ENCODE measurements at regions not wholly inside any gene's neighbourhood (a gene's known extent, or its start where the extent isn't known, plus 50 kb on each side); places are given as distances from the start of the nearest gene placed in this dataset.

GRCh38 chr15:47179988-47180387, 537.3 kb upstream of the SEMA6D start:
- H4K20me1 ChIP-seq (ENCODE audit: control insufficient read depth, insufficient read depth, low read length, poor library complexity, severe bottlenecking) = no peaks in the 10 kb centered on the region
- POLR2A ChIA-PET = no interaction called here
- no peak overlapping the region for H3K4me3 Mint-ChIP-seq
- H3K27ac Mint-ChIP-seq = no peak overlapping the region
- H3K27me3 ChIP-seq (replicated peaks in 1 of 4; ENCODE audit: control extremely low read depth in 1 of 4, control insufficient read depth in 3 of 4, insufficient read depth in 4 of 4, low read length in 3 of 4) = peaks cover 0 to 14% (median 8%) of the 10 kb centered on the region in 4 experiments
- no peak overlapping the region for H2AFZ ChIP-seq (ENCODE audit: insufficient read depth, low read depth, low read length, poor library complexity, severe bottlenecking)
- peaks cover 28% of the 10 kb centered on the region for H3K27me3 Mint-ChIP-seq
- DNase-seq (no peak), ATAC-seq (ENCODE audit: low read depth) (no peak)
- peaks cover 7% of the 10 kb centered on the region for H3K4me1 Mint-ChIP-seq
- CTCF ChIA-PET = no interaction called here
- TF ChIP-seq, protein P1, sequence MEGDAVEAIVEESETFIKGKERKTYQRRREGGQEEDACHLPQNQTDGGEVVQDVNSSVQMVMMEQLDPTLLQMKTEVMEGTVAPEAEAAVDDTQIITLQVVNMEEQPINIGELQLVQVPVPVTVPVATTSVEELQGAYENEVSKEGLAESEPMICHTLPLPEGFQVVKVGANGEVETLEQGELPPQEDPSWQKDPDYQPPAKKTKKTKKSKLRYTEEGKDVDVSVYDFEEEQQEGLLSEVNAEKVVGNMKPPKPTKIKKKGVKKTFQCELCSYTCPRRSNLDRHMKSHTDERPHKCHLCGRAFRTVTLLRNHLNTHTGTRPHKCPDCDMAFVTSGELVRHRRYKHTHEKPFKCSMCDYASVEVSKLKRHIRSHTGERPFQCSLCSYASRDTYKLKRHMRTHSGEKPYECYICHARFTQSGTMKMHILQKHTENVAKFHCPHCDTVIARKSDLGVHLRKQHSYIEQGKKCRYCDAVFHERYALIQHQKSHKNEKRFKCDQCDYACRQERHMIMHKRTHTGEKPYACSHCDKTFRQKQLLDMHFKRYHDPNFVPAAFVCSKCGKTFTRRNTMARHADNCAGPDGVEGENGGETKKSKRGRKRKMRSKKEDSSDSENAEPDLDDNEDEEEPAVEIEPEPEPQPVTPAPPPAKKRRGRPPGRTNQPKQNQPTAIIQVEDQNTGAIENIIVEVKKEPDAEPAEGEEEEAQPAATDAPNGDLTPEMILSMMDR (IDR thresholded peaks at IDR 0.05) = no peak
- no peak for TF ChIP-seq EZH2 (IDR thresholded peaks at IDR 0.05; ENCODE audit: borderline replicate concordance, insufficient read depth, low read depth, low read length, poor library complexity, severe bottlenecking)
- H3K79me2 ChIP-seq (ENCODE audit: control insufficient read depth, insufficient read depth, low read length) = no peaks in the 10 kb centered on the region
- H3K4me3 ChIP-seq (ENCODE audit: control extremely low read depth in 1 of 5, extremely low read depth in 1 of 5, insufficient read depth in 1 of 5, low read depth in 2 of 5, low read length in 4 of 5) = no peak overlapping the region
- H3K9me3 Mint-ChIP-seq (ENCODE audit: insufficient read depth) = no peaks in the 10 kb centered on the region
- H3K4me1 ChIP-seq (ENCODE audit: control insufficient read depth in 2 of 2, insufficient read depth in 2 of 2, low read length in 2 of 2) = peaks cover 5 to 11% of the 10 kb centered on the region in 2 donors
- no peak overlapping the region for H3K4me2 ChIP-seq (replicated peaks; ENCODE audit: low read depth, low read length, poor library complexity, severe bottlenecking)
- H3K27ac ChIP-seq (ENCODE audit: low read length in 2 of 2) = no peak overlapping the region
- no peak overlapping the region for H3K9ac ChIP-seq (ENCODE audit: low read length)
- H3K36me3 ChIP-seq (replicated peaks in 1 of 2; ENCODE audit: control extremely low read depth in 1 of 2, control insufficient read depth in 1 of 2, extremely low read depth in 1 of 2, insufficient read depth in 2 of 2, low read length in 1 of 2) = no peaks in the 10 kb centered on the region
- intact Hi-C loops (cut with micrococcal nuclease) = no loop called here
- no CpG with 5 or more reads among the region's 4 CpGs for WGBS (ENCODE audit: insufficient coverage)
- peaks cover 0 to 7% (median 0%) of the 10 kb centered on the region in 3 donors for H3K9me3 ChIP-seq (ENCODE audit: control extremely low read depth in 1 of 3, control insufficient read depth in 2 of 3, insufficient read depth in 1 of 3, low read length in 2 of 3)

DNA sequence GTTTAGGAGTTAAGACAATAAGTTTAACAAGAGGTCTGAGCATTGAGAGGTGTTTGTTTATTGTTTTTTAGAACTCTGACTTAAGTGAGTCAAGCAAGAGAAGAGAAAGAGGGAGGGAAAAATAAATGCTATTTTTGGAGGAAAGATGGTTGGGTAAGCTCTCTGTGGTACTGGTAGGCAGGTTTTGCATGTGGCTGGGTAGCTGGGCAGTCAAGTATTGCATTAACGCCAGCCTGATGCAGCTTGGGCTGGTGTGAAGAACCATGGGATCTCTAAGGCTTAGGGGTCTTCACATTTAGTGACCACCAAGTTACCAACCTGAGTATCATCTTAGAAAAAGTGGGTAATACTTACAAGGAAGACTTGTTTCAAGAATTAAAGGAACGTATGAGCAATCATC, 534.5 kb upstream of the SEMA6D start:
- DNase-seq (no peak), ATAC-seq (ENCODE audit: low read depth) (no peak)
- intact Hi-C loops (cut with micrococcal nuclease) = no loop called here
- 100% methylated on average over 1 of the region's 2 CpGs for WGBS (ENCODE audit: insufficient coverage)
- Histone ChIP-seq H2AFZ (ENCODE audit: insufficient read depth, low read depth, low read length, poor library complexity, severe bottlenecking) (no peak overlapping the region), H3K4me1 (ENCODE audit: control insufficient read depth in 2 of 2, insufficient read depth in 2 of 2, low read length in 2 of 2) (peaks cover 7 to 11% of the 10 kb centered on the region in 2 donors), H3K36me3 (replicated peaks in 1 of 2; ENCODE audit: control extremely low read depth in 1 of 2, control insufficient read depth in 1 of 2, extremely low read depth in 1 of 2, insufficient read depth in 2 of 2, low read length in 1 of 2) (no peaks in the 10 kb centered on the region), H3K79me2 (ENCODE audit: control insufficient read depth, insufficient read depth, low read length) (no peaks in the 10 kb centered on the region), H4K20me1 (ENCODE audit: control insufficient read depth, insufficient read depth, low read length, poor library complexity, severe bottlenecking) (no peaks in the 10 kb centered on the region), H3K27ac (ENCODE audit: low read length in 2 of 2) (no peak overlapping the region), H3K4me3 (ENCODE audit: control extremely low read depth in 1 of 5, extremely low read depth in 1 of 5, insufficient read depth in 1 of 5, low read depth in 2 of 5, low read length in 4 of 5) (no peak overlapping the region), H3K9ac (ENCODE audit: low read length) (no peak overlapping the region), H3K9me3 (ENCODE audit: control extremely low read depth in 1 of 3, control insufficient read depth in 2 of 3, insufficient read depth in 1 of 3, low read length in 2 of 3) (peaks cover 0 to 7% (median 0%) of the 10 kb centered on the region in 3 donors), H3K4me2 (replicated peaks; ENCODE audit: low read depth, low read length, poor library complexity, severe bottlenecking) (no peak overlapping the region), H3K27me3 (replicated peaks in 1 of 4; ENCODE audit: control extremely low read depth in 1 of 4, control insufficient read depth in 3 of 4, insufficient read depth in 4 of 4, low read length in 3 of 4) (peaks cover 0 to 20% (median 11%) of the 10 kb centered on the region in 4 experiments)
- Mint-ChIP-seq H3K27ac (no peak overlapping the region), H3K4me3 (no peak overlapping the region), H3K9me3 (ENCODE audit: insufficient read depth) (no peaks in the 10 kb centered on the region), H3K4me1 (peaks cover 13% of the 10 kb centered on the region), H3K27me3 (peaks cover 39% of the 10 kb centered on the region)
- no peak for TF ChIP-seq EZH2 (IDR thresholded peaks at IDR 0.05; ENCODE audit: borderline replicate concordance, insufficient read depth, low read depth, low read length, poor library complexity, severe bottlenecking)
- TF ChIP-seq, protein P1 (IDR thresholded peaks at IDR 0.05) = no peak
- POLR2A ChIA-PET = no interaction called here
- CTCF ChIA-PET = no interaction called here

Measured in B cell (primary cell).